ENCODE measurements at regions not wholly inside any gene's neighbourhood (a gene's known extent, or its start where the extent isn't known, plus 50 kb on each side); places are given as distances from the start of the nearest gene placed in this dataset.

DNA sequence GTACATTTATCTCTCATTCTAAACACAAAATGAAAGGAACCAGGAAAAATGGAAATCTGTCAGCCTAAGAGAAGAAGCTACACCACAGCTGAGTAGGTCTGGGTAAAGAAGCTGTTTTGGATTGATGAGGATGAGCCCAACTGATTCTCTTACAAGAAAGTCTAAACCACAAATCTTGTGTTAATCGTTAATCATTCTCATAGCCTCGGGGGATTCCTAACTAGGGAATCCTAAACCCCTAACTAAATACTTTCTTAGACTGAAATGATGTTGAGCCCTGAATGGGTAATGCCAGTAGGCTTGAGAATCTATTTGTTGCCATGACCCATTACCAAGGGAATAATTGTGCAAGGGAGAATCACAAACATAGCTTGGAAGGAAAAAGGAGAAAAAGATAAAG is 327.5 kb upstream of the SPRY2 start:
- TF ChIP-seq CTCF (IDR thresholded peaks at IDR 0.05; ENCODE audit: low read depth, low read length) = no peak
- no peak for TF ChIP-seq MAX (IDR thresholded peaks at IDR 0.05; ENCODE audit: low read depth, low read length)
